BJ (cell line): ENCODE measurements at regions not wholly inside any gene's neighbourhood (a gene's known extent, or its start where the extent isn't known, plus 50 kb on each side); places are given as distances from the start of the nearest gene placed in this dataset.

Experiments used
- CTCF ChIA-PET: fragments of 350-600 bp; formaldehyde crosslinking; extraction: SDS; loops from one replicate; lab custom pipeline; 2021; ENCODE audit warnings: antibody characterized with exemption, inconsistent platforms; lab: Yijun Ruan, JAX
- POLR2A ChIA-PET: fragments of 300-600 bp; sonication (Branson Sonifier 250); formaldehyde crosslinking; extraction: SDS; loops from one replicate; lab custom pipeline; 2021; ENCODE audit warnings: antibody characterized with exemption; lab: Charles Lee
- DNase-seq: peaks from one replicate; pipeline ENCODE4 v3.0.0-alpha.2; 2011; ENCODE audit warnings: low read depth
- H3K27me3 ChIP-seq: 2 replicates; pipeline ENCODE4 v1.6.0; 2011; ENCODE audit warnings: low read length; ENCODE audit not compliant: control insufficient read depth, insufficient read depth
- H3K36me3 ChIP-seq: 2 replicates; pipeline ENCODE4 v1.5.1; 2011; ENCODE audit warnings: low read length; ENCODE audit not compliant: control insufficient read depth, insufficient read depth
- H3K4me3 ChIP-seq: 2 replicates; pipeline ENCODE4 v1.5.1; 2011; ENCODE audit warnings: low read depth, mild to moderate bottlenecking, control low read depth, low read length
- TF ChIP-seq, protein P1 (sequence below): IDR thresholded peaks from 2 replicates; pipeline ENCODE4 v1.5.1; 2011; ENCODE audit warnings: low read depth, mild to moderate bottlenecking, control low read depth, inconsistent platforms, low read length, moderate library complexity; ENCODE audit not compliant: insufficient read depth

DNA sequence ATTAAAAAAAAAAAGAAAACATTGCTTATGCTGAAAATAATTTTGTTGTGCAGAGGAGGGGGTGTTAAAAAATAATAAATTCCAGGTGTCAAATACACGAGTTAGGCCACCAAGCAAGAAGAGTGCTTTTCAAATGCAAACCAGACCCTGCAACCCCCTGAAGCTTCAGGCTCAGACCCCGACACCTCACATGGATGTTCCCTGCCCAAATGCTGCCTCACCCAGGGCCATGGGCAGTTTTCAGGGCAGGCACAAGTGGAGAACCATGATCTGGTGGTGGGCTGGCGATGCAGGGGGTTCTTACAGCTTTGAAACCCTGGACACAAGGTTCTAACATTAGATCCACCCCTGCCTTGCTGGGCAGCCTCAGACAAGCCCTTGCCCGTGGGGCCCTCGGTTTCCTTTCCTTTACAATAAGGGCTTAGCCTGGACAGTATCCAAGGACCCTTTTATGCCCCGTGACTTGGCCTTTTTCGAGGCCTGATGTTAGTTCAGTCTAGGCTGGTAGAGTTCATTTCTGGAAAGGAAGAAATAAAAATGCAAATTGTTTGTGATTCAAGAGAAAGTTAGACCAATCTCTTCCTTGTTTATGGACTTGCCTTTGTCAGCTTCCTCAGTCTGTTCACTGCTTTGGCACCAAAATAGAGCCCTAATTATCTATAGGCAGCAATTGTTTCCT lies 168.7 kb downstream of the DDX1 start:
- no peak for DNase-seq
- Histone ChIP-seq H3K36me3 (no peaks in the 10 kb centered on the region), H3K4me3 (no peak overlapping the region), H3K27me3 (no peaks in the 10 kb centered on the region)
- TF ChIP-seq, protein P1, sequence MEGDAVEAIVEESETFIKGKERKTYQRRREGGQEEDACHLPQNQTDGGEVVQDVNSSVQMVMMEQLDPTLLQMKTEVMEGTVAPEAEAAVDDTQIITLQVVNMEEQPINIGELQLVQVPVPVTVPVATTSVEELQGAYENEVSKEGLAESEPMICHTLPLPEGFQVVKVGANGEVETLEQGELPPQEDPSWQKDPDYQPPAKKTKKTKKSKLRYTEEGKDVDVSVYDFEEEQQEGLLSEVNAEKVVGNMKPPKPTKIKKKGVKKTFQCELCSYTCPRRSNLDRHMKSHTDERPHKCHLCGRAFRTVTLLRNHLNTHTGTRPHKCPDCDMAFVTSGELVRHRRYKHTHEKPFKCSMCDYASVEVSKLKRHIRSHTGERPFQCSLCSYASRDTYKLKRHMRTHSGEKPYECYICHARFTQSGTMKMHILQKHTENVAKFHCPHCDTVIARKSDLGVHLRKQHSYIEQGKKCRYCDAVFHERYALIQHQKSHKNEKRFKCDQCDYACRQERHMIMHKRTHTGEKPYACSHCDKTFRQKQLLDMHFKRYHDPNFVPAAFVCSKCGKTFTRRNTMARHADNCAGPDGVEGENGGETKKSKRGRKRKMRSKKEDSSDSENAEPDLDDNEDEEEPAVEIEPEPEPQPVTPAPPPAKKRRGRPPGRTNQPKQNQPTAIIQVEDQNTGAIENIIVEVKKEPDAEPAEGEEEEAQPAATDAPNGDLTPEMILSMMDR: no peak
- POLR2A ChIA-PET: no interaction called here
- CTCF ChIA-PET: interaction anchor here (1.0 kb wide), 1 partner anchor 15 kb away, joined by 4 read pairs; no protein-coding TSS in a partner anchor

DNA sequence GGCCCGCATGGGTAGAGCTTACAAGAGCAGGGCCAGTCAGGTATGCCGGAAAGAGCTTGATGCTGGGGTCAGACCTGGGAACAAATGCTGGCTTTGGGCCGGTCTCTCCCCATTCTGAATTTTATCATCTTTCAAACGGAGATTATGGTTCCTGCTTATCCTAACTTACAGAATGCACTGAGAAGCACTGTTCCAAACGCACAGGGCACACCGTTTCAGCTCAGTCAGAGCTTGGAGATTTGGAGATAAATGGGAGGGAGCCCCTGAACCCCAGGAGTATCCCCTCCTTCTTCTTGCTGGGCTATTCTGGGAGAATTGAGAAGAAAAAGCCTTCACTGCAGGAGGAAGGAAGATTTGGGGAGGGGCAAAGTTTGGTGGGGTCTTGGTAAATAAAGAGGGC lies 169.4 kb downstream of the DDX1 start:
- CTCF ChIA-PET: interaction anchor here (1.0 kb wide), 1 partner anchor 16 kb away, joined by 4 read pairs; no protein-coding TSS in a partner anchor
- TF ChIP-seq, protein P1: no peak
- Histone ChIP-seq H3K27me3 (no peaks in the 10 kb centered on the region), H3K36me3 (no peaks in the 10 kb centered on the region), H3K4me3 (no peak overlapping the region)
- DNase-seq: no peak
- POLR2A ChIA-PET: no interaction called here

DNA sequence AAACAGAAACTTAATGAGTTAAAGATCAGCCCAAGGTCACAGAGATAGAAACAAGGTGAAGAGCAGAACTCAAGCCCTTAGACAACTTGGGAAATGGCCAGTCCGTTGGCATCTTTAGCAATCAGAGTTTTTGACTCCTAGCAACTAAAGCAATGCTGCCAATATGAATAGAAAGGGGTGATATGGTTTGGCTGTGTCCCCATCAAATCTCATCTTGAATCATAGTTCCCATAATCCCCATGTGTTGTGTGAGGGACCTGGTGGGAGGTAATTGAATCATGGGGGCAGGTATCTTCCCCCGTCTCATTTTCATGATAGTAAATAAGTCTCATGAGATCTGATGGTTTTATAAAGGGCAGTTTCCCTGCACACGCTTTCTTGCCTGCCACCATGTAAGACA lies 170.2 kb downstream of the DDX1 start:
- TF ChIP-seq, protein P1: no peak
- H3K36me3 ChIP-seq: no peaks in the 10 kb centered on the region
- ChIA-PET CTCF (no interaction called here), POLR2A (no interaction called here)
- no peak overlapping the region for H3K4me3 ChIP-seq
- no peaks in the 10 kb centered on the region for H3K27me3 ChIP-seq
- DNase-seq: no peak

DNA sequence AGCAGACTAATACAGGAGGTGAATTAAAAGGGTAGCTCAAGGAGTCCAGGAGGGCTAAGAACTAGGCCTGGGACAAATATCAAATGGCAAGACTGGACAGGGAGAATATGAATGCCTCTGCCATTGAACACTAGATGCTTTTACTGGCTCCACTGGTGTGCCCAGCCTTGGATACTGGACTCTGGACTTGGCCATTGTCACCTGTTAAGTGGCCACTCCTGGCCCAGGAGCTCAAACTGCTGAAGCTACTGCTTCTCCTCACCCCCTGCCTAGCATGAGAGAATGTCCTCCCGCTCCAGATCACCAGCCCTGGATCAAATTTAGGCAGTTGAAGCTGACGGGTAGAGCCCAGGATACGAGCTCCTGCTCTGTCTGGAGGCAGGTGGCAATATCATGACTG lies 170.8 kb downstream of the DDX1 start:
- POLR2A ChIA-PET: no interaction called here
- TF ChIP-seq, protein P1: no peak
- Histone ChIP-seq H3K4me3 (no peak overlapping the region), H3K27me3 (no peaks in the 10 kb centered on the region), H3K36me3 (no peaks in the 10 kb centered on the region)
- DNase-seq: no peak
- CTCF ChIA-PET: no interaction called here

DNA sequence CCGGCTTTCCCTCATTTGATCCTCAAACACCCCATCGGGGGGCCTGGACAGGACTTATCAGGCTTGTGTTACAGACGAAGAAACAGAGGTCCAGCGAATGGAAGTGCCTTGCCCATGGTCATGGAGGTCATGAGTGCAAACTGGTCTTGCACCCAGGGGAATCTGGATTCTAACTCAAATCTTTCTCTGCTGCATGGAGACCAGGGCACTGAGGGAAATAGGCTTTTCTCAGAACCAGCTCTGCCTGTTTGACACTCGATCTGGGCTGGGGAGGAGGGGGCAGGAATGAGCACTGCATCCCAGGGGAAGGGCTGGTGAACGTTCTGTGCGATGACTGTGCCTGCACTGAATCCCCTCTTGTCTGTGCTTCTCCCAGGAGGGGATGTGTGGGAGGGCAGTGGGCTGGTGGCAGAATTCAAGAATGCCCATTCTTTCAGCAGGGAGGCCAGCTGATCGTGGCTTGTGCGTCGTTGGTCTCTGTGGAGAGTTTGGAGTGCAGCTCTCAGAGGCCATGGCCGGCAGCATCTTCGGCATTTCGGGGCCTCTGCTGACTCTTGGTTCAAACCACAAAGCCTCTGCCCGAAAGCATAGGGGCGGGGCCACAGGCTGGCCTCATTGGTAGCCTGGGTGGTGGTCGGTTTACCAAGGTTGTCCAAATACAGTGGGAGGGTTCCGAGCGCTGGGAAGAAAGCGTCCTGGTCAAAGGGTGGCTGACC lies 171.6 kb downstream of the DDX1 start:
- CTCF ChIA-PET: no interaction called here
- Histone ChIP-seq H3K27me3 (no peaks in the 10 kb centered on the region), H3K36me3 (no peaks in the 10 kb centered on the region), H3K4me3 (no peak overlapping the region)
- POLR2A ChIA-PET: no interaction called here
- DNase-seq: no peak
- TF ChIP-seq, protein P1: no peak
